ENCODE measurements at regions not wholly inside any gene's neighbourhood (a gene's known extent, or its start where the extent isn't known, plus 50 kb on each side); places are given as distances from the start of the nearest gene placed in this dataset.
A peak's percentile ranks its signal among the peaks of the same experiment; 100 is the strongest.

DNA sequence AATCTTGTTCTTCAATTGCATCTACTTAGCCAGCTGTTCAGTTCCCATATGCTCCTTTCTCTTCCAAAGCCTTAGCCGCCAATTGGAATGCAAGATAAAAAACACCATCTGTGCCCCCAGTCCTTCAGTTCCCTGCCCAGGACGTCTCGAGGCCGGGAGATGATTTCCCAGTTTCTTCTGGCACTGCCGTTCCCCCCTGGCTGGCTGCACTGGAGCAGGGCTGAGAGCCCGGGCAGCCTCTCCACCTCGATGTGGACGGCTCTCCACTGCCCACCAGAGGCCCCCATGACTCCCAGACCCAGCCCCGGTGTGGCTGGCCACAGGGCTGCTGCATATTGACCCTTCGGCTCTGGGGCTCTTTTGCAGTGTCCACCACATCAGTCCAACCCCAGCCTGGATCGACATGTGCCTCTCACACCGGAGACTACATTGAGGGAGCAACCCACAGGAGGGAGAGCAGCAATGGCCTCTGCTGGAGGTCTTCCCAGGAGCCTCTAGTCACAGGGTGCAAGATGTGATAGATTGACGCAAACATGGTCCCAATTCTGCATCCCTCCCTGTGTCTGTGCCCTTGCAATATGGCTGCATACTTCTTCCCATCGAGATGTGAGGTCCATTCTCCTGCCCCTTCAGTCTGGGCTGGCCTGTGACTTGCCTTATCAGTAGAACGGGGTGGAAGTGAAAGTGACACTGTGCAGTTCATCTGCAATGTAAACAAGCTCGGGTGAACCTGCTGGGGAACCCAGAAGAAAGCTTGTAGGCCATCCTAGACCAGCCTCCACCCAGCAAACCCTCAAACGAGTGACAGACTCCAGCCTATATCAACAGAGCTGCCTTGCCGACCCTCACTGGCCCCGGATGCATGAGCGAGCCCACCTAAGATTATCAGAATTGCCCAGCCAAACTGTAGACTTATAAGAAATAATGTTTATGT, 52.3 kb upstream of the PRR20G start:
- DNase-seq: peak; percentile 31

DNA sequence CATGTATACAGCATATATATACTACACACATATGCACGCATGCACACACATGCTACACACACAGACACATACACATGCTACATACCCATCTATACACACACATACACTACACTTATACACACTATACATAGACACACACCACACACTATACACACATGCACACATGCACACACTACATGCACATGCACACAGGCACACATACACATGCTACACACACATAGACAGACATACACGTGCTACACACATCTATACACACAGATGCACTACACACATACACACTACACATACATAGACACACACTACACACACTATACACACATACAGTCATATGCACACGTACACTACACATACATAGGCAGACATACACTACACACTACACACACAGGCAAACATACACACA, 51.2 kb upstream of the PRR20G start:
- no peak for DNase-seq

DNA sequence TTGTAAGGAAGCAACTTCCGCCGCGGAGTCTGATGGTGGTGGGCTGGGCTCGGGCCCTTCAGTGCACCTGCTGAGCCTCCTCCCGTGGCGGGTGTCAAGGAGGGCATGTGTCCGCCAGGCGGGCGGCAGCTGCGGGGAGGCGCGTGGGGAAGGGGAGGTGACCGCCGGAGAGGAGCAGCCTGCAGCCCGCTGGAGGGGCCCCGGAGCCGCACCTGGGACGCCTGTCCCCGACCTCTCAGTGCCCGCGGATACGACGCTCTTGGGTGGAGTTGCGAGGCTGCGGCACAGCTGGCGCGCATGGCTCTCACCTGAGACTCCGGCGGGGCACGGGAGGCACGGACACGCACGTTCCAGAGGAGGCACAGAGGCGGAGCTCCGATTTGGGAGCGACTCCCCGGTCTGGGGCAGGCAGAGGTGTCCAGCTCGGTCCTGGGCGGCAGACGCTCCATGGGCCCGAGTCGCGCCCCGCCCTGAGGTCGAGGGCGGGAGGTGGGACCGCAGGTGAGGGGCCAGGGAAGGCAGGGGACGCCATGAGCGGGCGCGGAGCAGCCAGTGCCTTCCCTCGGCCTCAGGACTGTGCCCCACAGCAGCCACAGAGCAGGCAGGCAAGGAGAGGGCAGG, 50.2 kb upstream of the PRR20G start:
- DNase-seq: no peak
